ENCODE measurements at regions not wholly inside any gene's neighbourhood (a gene's known extent, or its start where the extent isn't known, plus 50 kb on each side); places are given as distances from the start of the nearest gene placed in this dataset.
A peak's percentile ranks its signal among the peaks of the same experiment; 100 is the strongest.

- H3K36me3 ChIP-seq (ENCODE audit: insufficient read depth, low read length) = no peaks in the 10 kb centered on the region
- H3K27me3 Mint-ChIP-seq (ENCODE audit: low read depth, unreplicated experiment) = peaks cover 3% of the 10 kb centered on the region
- H2AFZ ChIP-seq (ENCODE audit: low read depth, low read length) = no peak overlapping the region
- H3K4me3 Mint-ChIP-seq (ENCODE audit: unreplicated experiment) = no peak overlapping the region
- peaks cover 4% of the 10 kb centered on the region for H3K9me3 ChIP-seq (ENCODE audit: insufficient read depth, low read depth, low read length)
- H3K79me2 ChIP-seq (ENCODE audit: insufficient read depth, low read length) = no peaks in the 10 kb centered on the region
- H3K9ac ChIP-seq (ENCODE audit: low read length) = no peak overlapping the region
- H3K27ac Mint-ChIP-seq (ENCODE audit: unreplicated experiment) = no peak overlapping the region
- no peak overlapping the region for H3K4me3 ChIP-seq (ENCODE audit: insufficient read depth, low read depth, low read length)
- TF ChIP-seq EZH2 (IDR thresholded peaks at IDR 0.05; ENCODE audit: insufficient read depth, low read length) = no peak
- peak; percentile 78 for TF ChIP-seq CTCF (IDR thresholded peaks at IDR 0.05; ENCODE audit: insufficient read depth, low read depth, low read length)
- H3K36me3 Mint-ChIP-seq (ENCODE audit: low read depth, unreplicated experiment) = no peaks in the 10 kb centered on the region
- H3K27ac ChIP-seq (ENCODE audit: low read depth, low read length) = no peak overlapping the region
- peak; percentile 3 for DNase-seq (ENCODE audit: low read depth)
- FAIRE-seq = peak; percentile 58
- H3K4me1 Mint-ChIP-seq (ENCODE audit: low read depth, unreplicated experiment) = no peaks in the 10 kb centered on the region
- H4K20me1 ChIP-seq (ENCODE audit: insufficient read depth, low read length) = no peaks in the 10 kb centered on the region
- no peaks in the 10 kb centered on the region for H3K4me1 ChIP-seq (ENCODE audit: insufficient read depth, low read length)
- H3K27me3 ChIP-seq (ENCODE audit: insufficient read depth, low read length) = no peaks in the 10 kb centered on the region
- peaks cover 6% of the 10 kb centered on the region for H3K9me3 Mint-ChIP-seq (ENCODE audit: unreplicated experiment)
- no peak overlapping the region for H3K4me2 ChIP-seq (ENCODE audit: low read length)
These were observed 345.4 kb upstream of the KIRREL3 start for GRCh38 chr11:127345819-127346459.

GRCh38 chr11:127340438-127340837 lies 339.9 kb upstream of the KIRREL3 start:
- Mint-ChIP-seq H3K4me1 (ENCODE audit: low read depth, unreplicated experiment) (peaks cover 4% of the 10 kb centered on the region), H3K36me3 (ENCODE audit: low read depth, unreplicated experiment) (no peaks in the 10 kb centered on the region), H3K4me3 (ENCODE audit: unreplicated experiment) (no peak overlapping the region), H3K9me3 (ENCODE audit: unreplicated experiment) (no peaks in the 10 kb centered on the region), H3K27ac (ENCODE audit: unreplicated experiment) (no peak overlapping the region), H3K27me3 (ENCODE audit: low read depth, unreplicated experiment) (peaks cover 3% of the 10 kb centered on the region)
- Histone ChIP-seq H2AFZ (ENCODE audit: low read depth, low read length) (no peak overlapping the region), H3K4me1 (ENCODE audit: insufficient read depth, low read length) (no peaks in the 10 kb centered on the region), H3K9ac (ENCODE audit: low read length) (no peak overlapping the region), H3K9me3 (ENCODE audit: insufficient read depth, low read depth, low read length) (no peaks in the 10 kb centered on the region), H3K27ac (ENCODE audit: low read depth, low read length) (no peak overlapping the region), H3K4me3 (ENCODE audit: insufficient read depth, low read depth, low read length) (no peak overlapping the region), H3K4me2 (ENCODE audit: low read length) (no peak overlapping the region), H3K36me3 (ENCODE audit: insufficient read depth, low read length) (no peaks in the 10 kb centered on the region), H3K79me2 (ENCODE audit: insufficient read depth, low read length) (no peaks in the 10 kb centered on the region), H4K20me1 (ENCODE audit: insufficient read depth, low read length) (no peaks in the 10 kb centered on the region), H3K27me3 (ENCODE audit: insufficient read depth, low read length) (no peaks in the 10 kb centered on the region)
- no peak for DNase-seq (ENCODE audit: low read depth)
- no peak for FAIRE-seq
- TF ChIP-seq EZH2 (IDR thresholded peaks at IDR 0.05; ENCODE audit: insufficient read depth, low read length) = no peak
- TF ChIP-seq CTCF (IDR thresholded peaks at IDR 0.05; ENCODE audit: insufficient read depth, low read depth, low read length) = no peak

- Histone ChIP-seq H3K9ac (ENCODE audit: low read length) (no peak overlapping the region), H3K36me3 (ENCODE audit: insufficient read depth, low read length) (no peaks in the 10 kb centered on the region), H3K4me2 (ENCODE audit: low read length) (no peak overlapping the region), H3K79me2 (ENCODE audit: insufficient read depth, low read length) (no peaks in the 10 kb centered on the region), H4K20me1 (ENCODE audit: insufficient read depth, low read length) (no peaks in the 10 kb centered on the region), H3K27ac (ENCODE audit: low read depth, low read length) (no peak overlapping the region), H2AFZ (ENCODE audit: low read depth, low read length) (no peak overlapping the region), H3K4me1 (ENCODE audit: insufficient read depth, low read length) (no peaks in the 10 kb centered on the region), H3K9me3 (ENCODE audit: insufficient read depth, low read depth, low read length) (no peaks in the 10 kb centered on the region), H3K27me3 (ENCODE audit: insufficient read depth, low read length) (no peaks in the 10 kb centered on the region), H3K4me3 (ENCODE audit: insufficient read depth, low read depth, low read length) (no peak overlapping the region)
- Mint-ChIP-seq H3K27me3 (ENCODE audit: low read depth, unreplicated experiment) (peaks cover 3% of the 10 kb centered on the region), H3K4me1 (ENCODE audit: low read depth, unreplicated experiment) (peaks cover 4% of the 10 kb centered on the region), H3K27ac (ENCODE audit: unreplicated experiment) (no peak overlapping the region), H3K4me3 (ENCODE audit: unreplicated experiment) (no peak overlapping the region), H3K36me3 (ENCODE audit: low read depth, unreplicated experiment) (no peaks in the 10 kb centered on the region), H3K9me3 (ENCODE audit: unreplicated experiment) (no peaks in the 10 kb centered on the region)
- no peak for TF ChIP-seq EZH2 (IDR thresholded peaks at IDR 0.05; ENCODE audit: insufficient read depth, low read length)
- no peak for TF ChIP-seq CTCF (IDR thresholded peaks at IDR 0.05; ENCODE audit: insufficient read depth, low read depth, low read length)
- DNase-seq (ENCODE audit: low read depth) (no peak), FAIRE-seq (no peak)
These were observed 338.8 kb upstream of the KIRREL3 start for GRCh38 chr11:127339376-127339775.

All from astrocyte (in vitro differentiated cells and primary cell).